Raji (cell line): ENCODE measurements at regions not wholly inside any gene's neighbourhood (a gene's known extent, or its start where the extent isn't known, plus 50 kb on each side); places are given as distances from the start of the nearest gene placed in this dataset.

ENCODE experiments used
- POLR2A ChIP-seq: IDR thresholded peaks from 2 replicates; pipeline ENCODE4 v1.6.1; 2011; ENCODE audit warnings: low read depth, low read length, control low read depth; ENCODE audit not compliant: insufficient read depth

GRCh38 chr7:69502358-69502757 is 95.9 kb upstream of the AUTS2 start:
- TF ChIP-seq POLR2A: no peak

- no peak for TF ChIP-seq POLR2A
Observed at GRCh38 chr7:69504733-69505420, 93.4 kb upstream of the AUTS2 start.

GRCh38 chr7:69508736-69509135 is 89.5 kb upstream of the AUTS2 start:
- no peak for TF ChIP-seq POLR2A

- no peak for TF ChIP-seq POLR2A
Observed at GRCh38 chr7:69510114-69510513, 88.2 kb upstream of the AUTS2 start.

GRCh38 chr7:69515495-69516212 is 82.6 kb upstream of the AUTS2 start:
- TF ChIP-seq POLR2A: no peak

GRCh38 chr7:69516238-69516820 is 81.9 kb upstream of the AUTS2 start:
- TF ChIP-seq POLR2A: no peak

GRCh38 chr7:69517985-69518704 is 80.1 kb upstream of the AUTS2 start:
- TF ChIP-seq POLR2A: no peak

GRCh38 chr7:69518705-69519077 is 79.6 kb upstream of the AUTS2 start:
- TF ChIP-seq POLR2A: no peak

- TF ChIP-seq POLR2A: no peak
Observed at GRCh38 chr7:69526570-69526969, 71.7 kb upstream of the AUTS2 start.

GRCh38 chr7:69527706-69528105 is 70.6 kb upstream of the AUTS2 start:
- TF ChIP-seq POLR2A: no peak

- TF ChIP-seq POLR2A: no peak
Observed at GRCh38 chr7:69531050-69531449, 67.2 kb upstream of the AUTS2 start.

GRCh38 chr7:69534461-69535041 is 63.7 kb upstream of the AUTS2 start:
- TF ChIP-seq POLR2A: no peak

- TF ChIP-seq POLR2A: no peak
Observed at GRCh38 chr7:69537691-69538090, 60.6 kb upstream of the AUTS2 start.

GRCh38 chr7:69539531-69539930 is 58.7 kb upstream of the AUTS2 start:
- no peak for TF ChIP-seq POLR2A

GRCh38 chr7:69540287-69540686 is 58.0 kb upstream of the AUTS2 start:
- no peak for TF ChIP-seq POLR2A
